Activated naive CD4-positive, alpha-beta T cell treated with anti-CD3 and anti-CD28 coated beads, Interleukin-2, amount 50 U/mL, for 16 hours (primary cell): ENCODE measurements at regions not wholly inside any gene's neighbourhood (a gene's known extent, or its start where the extent isn't known, plus 50 kb on each side); places are given as distances from the start of the nearest gene placed in this dataset.

Source experiments
- DNase-seq: peaks from one replicate; pipeline ENCODE4 v3.0.0-alpha.2; 2020

DNA sequence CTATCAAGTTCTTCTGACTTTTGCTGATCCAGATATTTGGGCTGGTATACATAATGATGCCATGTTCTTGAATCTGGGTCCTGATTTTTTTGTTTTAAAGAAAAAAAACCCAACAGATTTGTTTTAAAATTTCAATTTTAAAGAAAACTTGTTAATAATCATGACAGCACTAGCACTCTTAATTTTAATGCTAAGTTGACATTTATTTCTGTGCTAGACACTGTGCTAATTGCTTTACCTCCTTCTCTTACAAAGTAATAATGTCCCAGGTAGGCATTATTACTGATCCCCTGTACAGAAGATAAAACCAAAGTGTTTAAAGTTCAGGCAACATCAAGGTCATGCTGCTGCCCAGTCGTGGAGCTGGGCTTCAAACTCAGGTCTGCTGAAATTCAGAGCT, 101.9 kb downstream of the ZNF608 start:
- no peak for DNase-seq

DNA sequence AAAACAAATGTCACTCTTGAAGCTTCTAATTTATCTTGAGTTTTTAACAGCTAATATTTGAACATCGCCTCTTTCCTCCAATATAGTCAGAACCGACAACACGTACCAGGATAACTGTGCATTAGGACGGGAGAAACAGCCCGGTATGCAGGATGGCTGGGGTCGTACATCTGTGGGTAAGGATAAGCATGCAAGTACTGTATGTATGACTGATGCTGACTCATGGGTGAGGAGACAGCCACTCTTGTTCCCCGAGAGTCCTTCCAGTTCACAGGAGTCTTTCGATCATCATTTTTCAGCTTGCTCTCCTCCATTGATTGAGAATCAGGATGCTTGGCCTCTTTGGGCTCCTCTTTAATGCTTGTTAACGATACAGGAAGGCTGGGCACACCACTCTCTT, 102.3 kb downstream of the ZNF608 start:
- DNase-seq, result no peak

GRCh38 chr5:124643336-124643735, 103.1 kb downstream of the ZNF608 start:
- no peak for DNase-seq

GRCh38 chr5:124642151-124642550, 104.3 kb downstream of the ZNF608 start:
- no peak for DNase-seq

DNA sequence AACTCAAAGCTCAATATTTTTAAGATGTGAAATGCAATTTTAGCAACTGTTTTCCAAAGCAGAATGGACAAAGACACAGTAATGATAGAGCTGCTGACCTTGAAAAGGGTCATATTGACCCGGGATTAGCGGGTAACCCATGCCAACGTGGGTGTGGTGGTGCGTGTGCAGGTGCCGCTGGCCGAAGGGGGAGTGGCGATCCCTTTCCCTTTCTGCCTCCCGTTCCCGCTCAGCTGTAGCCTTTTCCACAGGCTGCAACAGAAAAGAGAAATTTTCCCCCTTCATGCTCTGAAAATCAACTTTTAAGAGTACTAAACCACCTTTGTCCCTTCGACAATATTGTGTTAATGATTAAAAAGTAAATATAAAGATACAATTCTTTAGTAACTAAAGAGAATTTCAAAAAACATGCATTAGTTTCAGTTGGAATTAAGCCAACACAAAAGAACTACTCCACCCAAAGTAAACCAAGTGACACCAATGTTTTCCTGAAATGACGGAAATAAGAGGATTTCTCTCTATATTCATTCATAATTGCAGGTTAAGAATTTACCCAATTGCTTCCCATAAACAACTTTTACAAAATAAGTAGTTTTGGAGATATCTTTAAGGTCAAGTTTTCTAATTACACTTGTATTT, 105.2 kb downstream of the ZNF608 start:
- DNase-seq, result no peak

GRCh38 chr5:124639095-124639665, 107.3 kb downstream of the ZNF608 start:
- no peak for DNase-seq

GRCh38 chr5:124637011-124637410, 109.4 kb downstream of the ZNF608 start:
- no peak for DNase-seq

DNA sequence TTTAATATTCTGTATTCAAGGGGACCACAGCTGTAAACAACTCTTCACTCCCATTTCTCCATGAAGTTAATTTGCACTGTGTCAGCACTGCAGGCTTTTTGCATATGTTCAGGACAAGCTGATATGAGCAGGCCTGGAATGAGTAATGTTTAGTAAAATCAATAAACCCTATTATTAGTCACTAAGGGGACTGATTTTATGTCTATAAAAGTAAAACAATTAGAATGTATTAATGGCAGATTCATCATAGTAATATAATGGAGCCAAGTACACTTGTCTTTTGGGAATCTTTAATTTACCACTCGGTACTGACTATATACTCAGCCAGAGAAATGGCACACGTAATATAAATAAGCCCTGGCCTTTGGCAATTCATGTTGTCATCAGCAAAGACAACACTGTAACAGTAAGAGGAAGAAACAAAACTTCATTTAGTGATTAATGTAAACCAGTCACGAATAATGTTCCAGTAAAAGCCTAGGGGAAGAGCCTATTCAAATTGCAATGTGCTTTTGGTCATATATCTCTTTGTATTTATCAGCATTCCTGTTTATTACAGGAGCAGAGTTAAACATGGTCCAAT, 111.6 kb downstream of the ZNF608 start:
- no peak for DNase-seq

GRCh38 chr5:124634228-124634739, 112.2 kb downstream of the ZNF608 start:
- no peak for DNase-seq

DNA sequence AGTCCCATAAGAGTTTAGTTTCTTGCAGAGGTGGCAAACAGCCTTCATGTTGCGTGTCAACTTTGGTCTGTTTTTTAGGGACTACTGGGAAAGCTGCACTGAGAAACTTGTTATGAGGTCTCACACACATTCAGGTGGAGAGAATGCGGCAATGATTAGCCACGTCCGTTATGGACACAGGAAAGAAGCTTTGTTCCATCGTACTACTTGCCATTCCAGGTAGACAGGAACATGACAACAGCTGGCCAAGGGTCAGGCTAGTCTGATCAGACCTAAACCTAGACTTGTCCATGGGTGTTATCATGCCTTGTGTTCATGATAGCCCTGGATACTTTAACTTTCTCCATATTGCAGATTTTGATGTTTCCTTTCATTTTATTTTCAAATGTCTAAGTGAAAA, 113.2 kb downstream of the ZNF608 start:
- DNase-seq, result no peak

DNA sequence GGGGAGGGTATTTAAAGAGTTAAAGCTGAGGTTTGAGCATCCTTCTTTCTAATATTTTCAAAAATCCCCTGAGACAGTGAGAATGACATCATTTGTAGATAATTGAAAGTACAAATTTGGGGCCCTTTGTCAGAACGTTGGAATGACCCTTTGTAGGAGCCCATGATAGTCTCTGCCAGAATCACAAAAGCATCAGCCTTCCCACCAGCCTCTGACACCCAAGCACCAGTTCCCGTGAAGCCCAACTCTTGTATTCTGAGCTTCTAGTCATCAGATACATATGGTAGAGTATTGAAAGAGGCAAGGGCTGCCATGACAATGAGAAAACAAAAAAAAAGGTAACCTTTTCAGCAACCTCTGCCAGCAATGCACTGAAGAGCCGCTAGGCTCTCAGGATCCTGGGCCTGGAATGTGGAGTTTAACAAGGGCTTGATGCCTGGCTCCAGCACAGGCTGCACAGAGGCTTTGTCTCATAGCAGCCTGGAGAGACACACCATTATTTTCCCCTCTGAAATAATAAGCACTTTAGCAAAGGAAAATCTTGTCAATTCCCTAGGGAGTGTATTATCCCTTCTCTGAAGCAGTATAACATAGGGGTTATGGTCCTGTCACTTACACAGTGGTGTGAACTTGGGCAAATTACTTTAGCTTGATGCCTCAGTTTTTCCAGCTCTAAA, 114.4 kb downstream of the ZNF608 start:
- no peak for DNase-seq

- DNase-seq, result no peak
These were observed 115.4 kb downstream of the ZNF608 start for GRCh38 chr5:124630767-124631704.

GRCh38 chr5:124628721-124629596, 117.5 kb downstream of the ZNF608 start:
- no peak for DNase-seq

GRCh38 chr5:124627815-124628595, 118.4 kb downstream of the ZNF608 start:
- no peak for DNase-seq

GRCh38 chr5:124626053-124626452, 120.4 kb downstream of the ZNF608 start:
- no peak for DNase-seq

DNA sequence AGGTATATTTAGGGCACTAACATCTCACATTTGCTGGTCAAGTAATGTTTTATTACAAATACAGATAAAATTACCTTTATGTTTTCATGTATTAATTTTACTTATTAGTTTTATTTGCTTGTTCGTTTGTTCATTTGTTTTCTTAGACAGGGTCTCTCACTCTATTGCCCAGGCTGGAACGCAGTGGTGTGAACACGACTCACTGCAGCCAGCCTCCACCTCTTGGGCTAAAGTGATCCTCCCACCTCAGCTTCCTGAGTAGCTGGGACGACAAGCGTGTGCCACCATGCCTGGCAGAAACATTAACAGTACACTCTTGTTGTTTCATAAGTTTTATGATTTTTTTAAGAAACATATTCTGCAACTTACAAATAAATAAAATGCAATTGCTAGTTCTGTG, 123.2 kb downstream of the ZNF608 start:
- DNase-seq, result no peak

GRCh38 chr5:124622851-124623250, 123.6 kb downstream of the ZNF608 start:
- DNase-seq, result no peak

GRCh38 chr5:124621279-124621678, 125.2 kb downstream of the ZNF608 start:
- no peak for DNase-seq

DNA sequence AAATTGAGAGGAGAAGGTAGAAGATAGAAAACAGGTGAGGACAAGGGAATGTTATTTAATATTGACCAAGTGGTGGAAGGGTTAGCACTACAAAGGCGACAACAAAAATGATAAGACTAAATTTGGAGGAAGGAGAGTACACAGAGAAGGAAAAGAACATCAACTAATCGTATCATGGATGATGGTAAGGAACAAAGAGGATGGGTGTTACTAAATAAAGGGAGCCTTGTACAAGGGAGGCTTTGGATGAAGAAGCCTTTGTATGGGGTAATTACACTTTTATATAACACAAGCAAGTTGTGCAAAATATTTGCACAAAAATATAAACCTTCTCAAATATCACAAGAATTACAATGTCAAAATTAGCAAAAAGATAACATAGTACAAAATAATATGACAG, 125.7 kb downstream of the ZNF608 start:
- no peak for DNase-seq

DNA sequence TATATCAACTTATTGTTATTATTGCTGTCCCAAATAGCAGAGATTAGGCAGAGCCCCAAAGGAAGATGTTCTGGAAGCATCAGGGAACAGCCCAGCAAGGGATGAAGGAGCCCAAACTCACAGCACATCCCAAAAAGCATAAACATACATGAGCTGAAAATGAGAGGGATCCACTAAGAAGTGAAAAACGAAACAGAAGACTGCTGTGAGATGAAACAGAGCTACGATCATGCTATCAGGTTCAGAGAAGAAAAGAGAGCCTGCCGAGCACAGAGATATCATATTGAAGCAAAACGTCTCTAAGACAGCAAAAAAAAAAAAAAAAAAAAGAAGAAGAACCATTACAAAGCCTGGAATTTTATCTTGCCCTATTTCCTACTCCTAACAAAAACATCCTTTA, 127.3 kb downstream of the ZNF608 start:
- no peak for DNase-seq

DNA sequence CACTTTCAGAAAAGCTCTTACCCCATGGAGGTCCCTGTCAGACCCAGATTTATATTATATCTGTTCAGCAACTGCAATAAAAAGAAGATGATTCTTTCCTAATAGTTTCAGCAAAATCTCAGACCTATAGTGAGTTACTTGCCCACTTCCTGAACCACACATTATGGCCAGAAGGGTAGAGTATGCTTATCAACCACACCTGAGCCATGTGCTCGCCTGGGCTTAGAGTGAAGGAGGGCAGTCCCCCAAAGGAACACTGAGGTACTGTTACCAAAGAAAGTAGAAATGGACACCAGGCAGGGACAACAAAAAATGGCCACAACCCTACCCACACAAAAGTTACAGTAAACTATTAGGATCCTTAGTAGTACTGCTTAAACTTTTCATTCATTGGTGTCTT, 128.7 kb downstream of the ZNF608 start:
- DNase-seq, result no peak
